ENCODE measurements at regions not wholly inside any gene's neighbourhood (a gene's known extent, or its start where the extent isn't known, plus 50 kb on each side); places are given as distances from the start of the nearest gene placed in this dataset.

- intact Hi-C loops (cut with micrococcal nuclease): no loop called here
- H3K27me3 ChIP-seq (ENCODE audit: control insufficient read depth in 2 of 2, insufficient read depth in 2 of 2, low read length in 2 of 2): no peaks in the 10 kb centered on the region
- H3K4me2 ChIP-seq (replicated peaks; ENCODE audit: extremely low read depth, low read length, poor library complexity, severe bottlenecking): no peak overlapping the region
- Mint-ChIP-seq H3K4me3 (no peak overlapping the region), H3K36me3 (no peaks in the 10 kb centered on the region), H3K4me1 (no peaks in the 10 kb centered on the region), H3K9me3 (peaks cover 9 to 25% (median 20%) of the 10 kb centered on the region in 7 donors), H3K27me3 (ENCODE audit: low read depth in 3 of 3) (no peaks in the 10 kb centered on the region), H3K27ac (no peak overlapping the region)
- H3K4me1 ChIP-seq (ENCODE audit: control insufficient read depth in 1 of 2, insufficient read depth in 2 of 2, low read length in 2 of 2): no peaks in the 10 kb centered on the region
- no peaks in the 10 kb centered on the region for H3K79me2 ChIP-seq (ENCODE audit: insufficient read depth, low read length)
- no peak for DNase-seq
- H4K20me1 ChIP-seq (ENCODE audit: insufficient read depth, low read length): no peaks in the 10 kb centered on the region
- no peak overlapping the region for H2AFZ ChIP-seq (ENCODE audit: insufficient read depth, low read depth, low read length, poor library complexity, severe bottlenecking)
- no peak overlapping the region for H3K4me3 ChIP-seq (replicated peaks in 1 of 3; ENCODE audit: low read depth in 2 of 3, low read length in 3 of 3)
- WGBS (ENCODE audit: insufficient coverage): no CpG with 5 or more reads among the region's 2 CpGs
- H3K27ac ChIP-seq (ENCODE audit: low read depth in 1 of 2, low read length in 2 of 2): no peak overlapping the region
- no peak for TF ChIP-seq CTCF (IDR thresholded peaks at IDR 0.05)
- H3K9me3 ChIP-seq (replicated peaks in 1 of 2; ENCODE audit: control insufficient read depth in 1 of 2, insufficient read depth in 1 of 2, low read length in 2 of 2): peaks cover 19 to 21% of the 10 kb centered on the region in 2 donors
- no peaks in the 10 kb centered on the region for H3K36me3 ChIP-seq (replicated peaks in 1 of 2; ENCODE audit: control insufficient read depth in 1 of 2, insufficient read depth in 2 of 2, low read length in 2 of 2)
- H3K9ac ChIP-seq (ENCODE audit: insufficient read depth, low read length, poor library complexity, severe bottlenecking): no peak overlapping the region
Observed at GRCh38 chr12:19830446-19830845, 391.2 kb downstream of the AEBP2 start.

GRCh38 chr12:19833775-19834501 is 394.6 kb downstream of the AEBP2 start:
- Histone ChIP-seq H3K27me3 (ENCODE audit: control insufficient read depth in 2 of 2, insufficient read depth in 2 of 2, low read length in 2 of 2) (no peaks in the 10 kb centered on the region), H3K4me3 (replicated peaks in 1 of 3; ENCODE audit: low read depth in 2 of 3, low read length in 3 of 3) (no peak overlapping the region), H3K4me2 (replicated peaks; ENCODE audit: extremely low read depth, low read length, poor library complexity, severe bottlenecking) (no peak overlapping the region), H3K36me3 (replicated peaks in 1 of 2; ENCODE audit: control insufficient read depth in 1 of 2, insufficient read depth in 2 of 2, low read length in 2 of 2) (no peaks in the 10 kb centered on the region), H3K9ac (ENCODE audit: insufficient read depth, low read length, poor library complexity, severe bottlenecking) (no peak overlapping the region), H3K79me2 (ENCODE audit: insufficient read depth, low read length) (no peaks in the 10 kb centered on the region), H4K20me1 (ENCODE audit: insufficient read depth, low read length) (no peaks in the 10 kb centered on the region), H3K27ac (ENCODE audit: low read depth in 1 of 2, low read length in 2 of 2) (no peak overlapping the region), H2AFZ (ENCODE audit: insufficient read depth, low read depth, low read length, poor library complexity, severe bottlenecking) (no peak overlapping the region), H3K4me1 (ENCODE audit: control insufficient read depth in 1 of 2, insufficient read depth in 2 of 2, low read length in 2 of 2) (no peaks in the 10 kb centered on the region), H3K9me3 (replicated peaks in 1 of 2; ENCODE audit: control insufficient read depth in 1 of 2, insufficient read depth in 1 of 2, low read length in 2 of 2) (peaks cover 0 to 7% of the 10 kb centered on the region in 2 donors)
- H3K27ac Mint-ChIP-seq: no peak overlapping the region
- TF ChIP-seq CTCF (IDR thresholded peaks at IDR 0.05): no peak
- WGBS (ENCODE audit: insufficient coverage): 0% methylated on average over 1 of the region's 2 CpGs
- H3K4me1 Mint-ChIP-seq: no peaks in the 10 kb centered on the region
- intact Hi-C loops (cut with micrococcal nuclease): no loop called here
- no peaks in the 10 kb centered on the region for H3K36me3 Mint-ChIP-seq
- no peak for DNase-seq
- no peak overlapping the region for H3K4me3 Mint-ChIP-seq
- peaks cover 3 to 8% (median 4%) of the 10 kb centered on the region in 7 donors for H3K9me3 Mint-ChIP-seq
- no peaks in the 10 kb centered on the region for H3K27me3 Mint-ChIP-seq (ENCODE audit: low read depth in 3 of 3)
